OCI-LY3 (cell line): ENCODE measurements at regions not wholly inside any gene's neighbourhood (a gene's known extent, or its start where the extent isn't known, plus 50 kb on each side); places are given as distances from the start of the nearest gene placed in this dataset.

Source experiments
- CTCF ChIP-seq: fragments of 200-600, 300-600 bp; sonication (generic); IDR thresholded peaks from 2 replicates; pipeline ENCODE4 v1.5.1; 2014; ENCODE audit warnings: antibody characterized with exemption, low read length, low read depth
- EZH2phosphoT487 ChIP-seq: fragments of 200-600 bp; shearing (Covaris generic); IDR thresholded peaks from 2 replicates; pipeline ENCODE4 v1.6.1; 2018; ENCODE audit warnings: antibody characterized with exemption, mixed run types, low read depth

- TF ChIP-seq CTCF = no peak
- TF ChIP-seq EZH2phosphoT487 = no peak
Measured at GRCh38 chr14:98858561-98858960, 413.4 kb downstream of the BCL11B start.
